ENCODE measurements at regions not wholly inside any gene's neighbourhood (a gene's known extent, or its start where the extent isn't known, plus 50 kb on each side); places are given as distances from the start of the nearest gene placed in this dataset.
"Not testable (repeated sequence)": the region's sequence is repeated elsewhere in the genome, so short reads cannot be mapped to it uniquely, and the experiment has no call there.

DNA sequence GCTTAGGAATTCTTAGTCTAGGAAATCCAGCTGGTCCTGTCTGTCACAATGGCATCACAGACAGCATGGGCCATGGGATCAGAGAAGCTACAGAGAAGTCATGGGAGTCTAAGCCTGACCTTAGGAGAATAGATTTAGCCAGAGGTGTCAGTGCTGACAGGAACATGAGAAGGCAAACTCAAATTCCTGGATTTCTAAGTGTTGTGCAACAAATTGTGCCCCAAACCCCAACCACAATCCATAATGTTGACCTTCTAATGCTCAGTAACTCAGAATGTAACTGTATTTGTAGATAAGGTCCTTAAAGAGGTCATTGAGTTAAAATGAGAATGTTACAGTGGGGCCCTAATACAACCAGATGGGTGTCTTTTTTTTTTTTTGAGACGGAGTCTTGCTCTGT lies 95.9 kb upstream of the RHOBTB1 start:
- Histone ChIP-seq H3K27me3 (ENCODE audit: control insufficient read depth in 1 of 2, insufficient read depth in 2 of 2, low read length in 2 of 2) (no peaks in the 10 kb centered on the region), H3K4me3 (ENCODE audit: low read depth in 1 of 2, low read length in 2 of 2) (no peak overlapping the region), H3K9me3 (ENCODE audit: low read length) (no peaks in the 10 kb centered on the region), H3K4me1 (ENCODE audit: insufficient read depth, low read length) (no peaks in the 10 kb centered on the region), H3K9ac (ENCODE audit: low read length) (no peak overlapping the region), H3K27ac (ENCODE audit: low read depth, low read length) (no peak overlapping the region), H3K36me3 (ENCODE audit: insufficient read depth, low read length) (no peaks in the 10 kb centered on the region)

GRCh38 chr10:61037261-61037830 lies 93.4 kb upstream of the RHOBTB1 start:
- not testable (repeated sequence) for H3K36me3 ChIP-seq (ENCODE audit: insufficient read depth, low read length); H3K27ac ChIP-seq (ENCODE audit: low read depth, low read length); H3K4me1 ChIP-seq (ENCODE audit: insufficient read depth, low read length); H3K4me3 ChIP-seq (ENCODE audit: low read depth in 1 of 2, low read length in 2 of 2); H3K27me3 ChIP-seq (ENCODE audit: control insufficient read depth in 1 of 2, insufficient read depth in 2 of 2, low read length in 2 of 2); H3K9me3 ChIP-seq (ENCODE audit: low read length); H3K9ac ChIP-seq (ENCODE audit: low read length)

GRCh38 chr10:61036148-61036547 lies 92.2 kb upstream of the RHOBTB1 start:
- H3K27me3 ChIP-seq (ENCODE audit: control insufficient read depth in 1 of 2, insufficient read depth in 2 of 2, low read length in 2 of 2); H3K36me3 ChIP-seq (ENCODE audit: insufficient read depth, low read length); H3K9me3 ChIP-seq (ENCODE audit: low read length); H3K27ac ChIP-seq (ENCODE audit: low read depth, low read length); H3K4me1 ChIP-seq (ENCODE audit: insufficient read depth, low read length); H3K9ac ChIP-seq (ENCODE audit: low read length); H3K4me3 ChIP-seq (ENCODE audit: low read depth in 1 of 2, low read length in 2 of 2): not testable (repeated sequence)

GRCh38 chr10:61031341-61031740 lies 87.4 kb upstream of the RHOBTB1 start:
- no peak overlapping the region for H3K9ac ChIP-seq (ENCODE audit: low read length)
- H3K9me3 ChIP-seq (ENCODE audit: low read length), result no peaks in the 10 kb centered on the region
- no peak overlapping the region for H3K4me3 ChIP-seq (ENCODE audit: low read depth in 1 of 2, low read length in 2 of 2)
- no peak overlapping the region for H3K27ac ChIP-seq (ENCODE audit: low read depth, low read length)
- H3K4me1 ChIP-seq (ENCODE audit: insufficient read depth, low read length), result no peaks in the 10 kb centered on the region
- no peaks in the 10 kb centered on the region for H3K36me3 ChIP-seq (ENCODE audit: insufficient read depth, low read length)
- H3K27me3 ChIP-seq (ENCODE audit: control insufficient read depth in 1 of 2, insufficient read depth in 2 of 2, low read length in 2 of 2), result no peaks in the 10 kb centered on the region

DNA sequence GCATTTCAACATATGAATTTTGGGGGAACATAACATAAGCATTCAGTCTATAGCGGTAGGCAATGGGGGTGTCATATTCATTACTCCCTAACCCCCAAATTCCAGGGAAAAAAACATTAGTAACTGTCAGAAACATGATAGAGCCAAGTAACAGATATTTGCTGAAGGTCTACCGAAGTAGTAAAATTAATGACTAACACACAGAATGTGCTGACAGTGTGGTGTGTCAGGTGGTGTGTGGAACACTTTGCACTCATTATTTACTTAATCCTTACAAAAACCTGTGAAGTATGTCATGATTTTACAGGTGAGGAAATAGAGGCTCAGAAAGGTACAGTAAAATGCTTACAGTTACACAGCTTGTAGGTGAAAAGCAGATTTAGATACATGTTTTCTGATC lies 85.4 kb upstream of the RHOBTB1 start:
- no peaks in the 10 kb centered on the region for H3K27me3 ChIP-seq (ENCODE audit: control insufficient read depth in 1 of 2, insufficient read depth in 2 of 2, low read length in 2 of 2)
- H3K9ac ChIP-seq (ENCODE audit: low read length), result no peak overlapping the region
- no peak overlapping the region for H3K4me3 ChIP-seq (ENCODE audit: low read depth in 1 of 2, low read length in 2 of 2)
- no peaks in the 10 kb centered on the region for H3K36me3 ChIP-seq (ENCODE audit: insufficient read depth, low read length)
- no peaks in the 10 kb centered on the region for H3K4me1 ChIP-seq (ENCODE audit: insufficient read depth, low read length)
- H3K9me3 ChIP-seq (ENCODE audit: low read length), result no peaks in the 10 kb centered on the region
- H3K27ac ChIP-seq (ENCODE audit: low read depth, low read length), result no peak overlapping the region

GRCh38 chr10:61028861-61029361 lies 84.9 kb upstream of the RHOBTB1 start:
- Histone ChIP-seq H3K27me3 (ENCODE audit: control insufficient read depth in 1 of 2, insufficient read depth in 2 of 2, low read length in 2 of 2) (no peaks in the 10 kb centered on the region), H3K36me3 (ENCODE audit: insufficient read depth, low read length) (no peaks in the 10 kb centered on the region), H3K9me3 (ENCODE audit: low read length) (no peaks in the 10 kb centered on the region), H3K4me1 (ENCODE audit: insufficient read depth, low read length) (no peaks in the 10 kb centered on the region), H3K27ac (ENCODE audit: low read depth, low read length) (no peak overlapping the region), H3K9ac (ENCODE audit: low read length) (no peak overlapping the region), H3K4me3 (ENCODE audit: low read depth in 1 of 2, low read length in 2 of 2) (no peak overlapping the region)

DNA sequence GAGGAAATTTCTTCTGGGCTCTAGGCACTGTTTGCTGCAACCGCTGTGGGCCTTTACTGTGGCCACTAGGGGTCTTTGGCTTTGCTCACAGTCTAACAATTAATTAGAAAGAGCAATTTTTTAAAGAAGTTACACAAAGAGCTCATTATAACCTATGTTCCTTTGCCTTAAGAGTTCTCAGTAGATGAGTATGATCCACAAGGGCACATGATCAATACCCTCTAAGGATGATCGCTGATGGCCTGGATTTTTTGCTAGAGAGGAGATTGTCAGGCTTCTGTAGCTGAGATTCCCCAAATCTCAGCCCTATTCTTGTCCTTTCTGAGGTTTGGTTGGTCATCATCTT lies 80.8 kb upstream of the RHOBTB1 start:
- Histone ChIP-seq H3K27me3 (ENCODE audit: control insufficient read depth in 1 of 2, insufficient read depth in 2 of 2, low read length in 2 of 2) (no peaks in the 10 kb centered on the region), H3K4me1 (ENCODE audit: insufficient read depth, low read length) (no peaks in the 10 kb centered on the region), H3K36me3 (ENCODE audit: insufficient read depth, low read length) (no peaks in the 10 kb centered on the region), H3K27ac (ENCODE audit: low read depth, low read length) (no peak overlapping the region), H3K9me3 (ENCODE audit: low read length) (no peaks in the 10 kb centered on the region), H3K9ac (ENCODE audit: low read length) (no peak overlapping the region), H3K4me3 (ENCODE audit: low read depth in 1 of 2, low read length in 2 of 2) (no peak overlapping the region)

DNA sequence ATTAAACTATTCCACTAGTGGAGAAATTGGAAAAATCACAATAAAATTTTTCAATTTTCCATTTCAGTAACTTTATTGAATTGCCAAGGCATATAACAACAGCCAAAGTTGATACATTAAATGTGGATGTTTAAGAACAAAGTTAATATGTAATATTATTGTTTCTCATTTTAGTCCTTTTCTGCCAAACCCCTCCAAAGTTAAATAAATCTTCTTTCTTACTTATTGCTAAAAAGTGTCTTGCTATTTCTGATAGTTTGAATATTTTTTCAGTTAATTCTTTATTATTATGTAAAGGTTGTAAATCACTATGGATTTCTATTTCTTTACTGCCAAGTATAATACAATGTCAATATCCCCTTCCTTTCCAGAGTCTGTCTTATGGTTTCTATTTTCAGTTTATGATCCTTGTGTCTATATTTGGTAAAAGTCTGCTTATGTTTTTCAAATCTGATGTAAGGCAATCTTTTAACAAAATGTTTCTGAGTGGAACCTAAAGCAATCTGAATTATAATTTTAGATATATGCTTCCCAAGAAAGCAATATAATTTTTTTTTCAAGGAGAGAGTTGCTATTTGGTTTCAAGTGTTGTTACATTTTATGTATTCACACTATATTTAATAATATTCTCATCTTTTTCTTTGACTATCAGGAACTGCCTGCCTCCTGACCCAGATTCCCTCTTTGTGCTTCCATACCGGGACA lies 80.3 kb upstream of the RHOBTB1 start:
- H3K9me3 ChIP-seq (ENCODE audit: low read length), result no peaks in the 10 kb centered on the region
- no peak overlapping the region for H3K4me3 ChIP-seq (ENCODE audit: low read depth in 1 of 2, low read length in 2 of 2)
- H3K4me1 ChIP-seq (ENCODE audit: insufficient read depth, low read length), result no peaks in the 10 kb centered on the region
- no peak overlapping the region for H3K27ac ChIP-seq (ENCODE audit: low read depth, low read length)
- no peak overlapping the region for H3K9ac ChIP-seq (ENCODE audit: low read length)
- H3K36me3 ChIP-seq (ENCODE audit: insufficient read depth, low read length), result no peaks in the 10 kb centered on the region
- H3K27me3 ChIP-seq (ENCODE audit: control insufficient read depth in 1 of 2, insufficient read depth in 2 of 2, low read length in 2 of 2), result no peaks in the 10 kb centered on the region

GRCh38 chr10:61023053-61023452 lies 79.1 kb upstream of the RHOBTB1 start:
- Histone ChIP-seq H3K4me1 (ENCODE audit: insufficient read depth, low read length) (no peaks in the 10 kb centered on the region), H3K9ac (ENCODE audit: low read length) (no peak overlapping the region), H3K36me3 (ENCODE audit: insufficient read depth, low read length) (no peaks in the 10 kb centered on the region), H3K27ac (ENCODE audit: low read depth, low read length) (no peak overlapping the region), H3K9me3 (ENCODE audit: low read length) (no peaks in the 10 kb centered on the region), H3K4me3 (ENCODE audit: low read depth in 1 of 2, low read length in 2 of 2) (no peak overlapping the region), H3K27me3 (ENCODE audit: control insufficient read depth in 1 of 2, insufficient read depth in 2 of 2, low read length in 2 of 2) (no peaks in the 10 kb centered on the region)

DNA sequence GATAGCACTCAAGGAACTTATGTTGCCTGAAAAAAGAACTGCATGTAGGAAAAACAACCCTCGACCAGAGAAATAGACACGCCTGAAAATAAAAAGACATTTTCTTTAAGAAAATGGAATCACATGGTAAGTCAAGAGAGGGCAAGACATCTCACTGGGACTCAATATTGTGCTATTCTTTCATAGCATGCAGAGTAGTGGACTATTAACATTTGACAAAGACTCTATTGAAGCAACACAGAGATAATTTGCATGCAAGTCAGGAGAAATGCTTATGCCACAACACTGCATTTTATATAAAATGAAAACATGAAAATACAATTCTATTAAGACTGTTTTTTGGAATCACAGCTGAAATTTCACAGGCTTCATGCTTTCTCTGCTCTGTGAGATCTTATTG lies 77.9 kb upstream of the RHOBTB1 start:
- H3K9ac ChIP-seq (ENCODE audit: low read length), result no peak overlapping the region
- no peaks in the 10 kb centered on the region for H3K27me3 ChIP-seq (ENCODE audit: control insufficient read depth in 1 of 2, insufficient read depth in 2 of 2, low read length in 2 of 2)
- no peak overlapping the region for H3K27ac ChIP-seq (ENCODE audit: low read depth, low read length)
- no peak overlapping the region for H3K4me3 ChIP-seq (ENCODE audit: low read depth in 1 of 2, low read length in 2 of 2)
- H3K9me3 ChIP-seq (ENCODE audit: low read length), result no peaks in the 10 kb centered on the region
- H3K4me1 ChIP-seq (ENCODE audit: insufficient read depth, low read length), result no peaks in the 10 kb centered on the region
- H3K36me3 ChIP-seq (ENCODE audit: insufficient read depth, low read length), result no peaks in the 10 kb centered on the region

DNA sequence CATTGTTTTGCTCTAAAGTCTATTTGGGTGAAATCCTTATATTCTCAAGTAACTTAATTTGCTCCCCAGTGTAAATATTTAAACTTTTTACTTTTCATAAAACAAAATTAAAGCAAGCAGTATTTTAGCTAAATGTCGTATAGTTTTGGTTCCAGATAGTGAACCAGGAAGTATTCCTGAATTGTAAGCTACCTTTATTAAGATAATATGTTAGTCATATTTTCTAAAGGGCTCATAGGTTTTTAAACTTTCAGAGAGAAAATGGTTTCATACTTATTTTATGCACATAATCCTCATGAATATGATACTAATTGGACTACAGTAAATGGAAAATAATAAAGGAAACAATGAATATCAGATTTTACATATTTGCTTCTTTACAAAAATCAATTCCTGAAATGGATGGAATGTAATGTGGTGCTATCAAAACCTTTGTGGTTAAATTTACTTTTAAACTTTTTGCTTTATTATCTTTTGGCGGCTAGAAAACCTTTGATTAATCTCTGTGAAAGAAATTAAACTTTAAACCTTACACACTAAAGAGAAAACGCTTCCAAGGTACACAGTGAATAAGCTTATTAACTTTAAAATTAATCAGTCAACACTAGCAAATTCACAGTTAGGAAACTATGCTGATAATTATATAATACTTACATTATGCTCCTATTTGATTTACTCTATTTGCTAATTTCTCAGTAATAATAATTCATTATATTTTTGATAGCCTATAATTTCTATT lies 76.6 kb upstream of the RHOBTB1 start:
- no peaks in the 10 kb centered on the region for H3K36me3 ChIP-seq (ENCODE audit: insufficient read depth, low read length)
- no peaks in the 10 kb centered on the region for H3K4me1 ChIP-seq (ENCODE audit: insufficient read depth, low read length)
- no peak overlapping the region for H3K9ac ChIP-seq (ENCODE audit: low read length)
- H3K9me3 ChIP-seq (ENCODE audit: low read length), result no peaks in the 10 kb centered on the region
- H3K27me3 ChIP-seq (ENCODE audit: control insufficient read depth in 1 of 2, insufficient read depth in 2 of 2, low read length in 2 of 2), result no peaks in the 10 kb centered on the region
- no peak overlapping the region for H3K4me3 ChIP-seq (ENCODE audit: low read depth in 1 of 2, low read length in 2 of 2)
- H3K27ac ChIP-seq (ENCODE audit: low read depth, low read length), result no peak overlapping the region
